B cell (primary cell): ENCODE measurements at regions not wholly inside any gene's neighbourhood (a gene's known extent, or its start where the extent isn't known, plus 50 kb on each side); places are given as distances from the start of the nearest gene placed in this dataset.

Experiments used
- CTCF ChIP-seq: fragments of 200-600 bp; IDR thresholded peaks from one replicate; pipeline ENCODE4 v1.8.0; 2022; ENCODE audit warnings: antibody characterized with exemption, mild to moderate bottlenecking
- EZH2 ChIP-seq: IDR thresholded peaks from 2 replicates; pipeline ENCODE4 v1.6.1; 2012; ENCODE audit warnings: borderline replicate concordance, low read depth, mild to moderate bottlenecking, moderate library complexity, low read length; ENCODE audit not compliant: insufficient read depth, poor library complexity, severe bottlenecking

- TF ChIP-seq CTCF (no peak), EZH2 (no peak)
These were observed 240.0 kb downstream of the DIO2 start for GRCh38 chr14:79971330-79971729.
